A673 (cell line): ENCODE measurements at regions not wholly inside any gene's neighbourhood (a gene's known extent, or its start where the extent isn't known, plus 50 kb on each side); places are given as distances from the start of the nearest gene placed in this dataset.
"Not testable (repeated sequence)": the region's sequence is repeated elsewhere in the genome, so short reads cannot be mapped to it uniquely, and the experiment has no call there.

Experiments used
- BruUV-seq: library from RNA; stranded (reverse); fragments of 400-500 nt; replicated peaks from 2 replicates; lab custom pipeline; 2021; lab: Mats Ljungman, UMichigan
- CTCF ChIA-PET: fragments of 300-600 bp; sonication (Branson Sonifier 250); formaldehyde crosslinking; loops from one replicate; lab custom pipeline; 2022; ENCODE audit warnings: antibody characterized with exemption; lab: Charles Lee
- POLR2A ChIA-PET: fragments of 300-600 bp; sonication (Branson Sonifier 250); formaldehyde crosslinking; loops from one replicate; lab custom pipeline; 2022; ENCODE audit warnings: antibody characterized with exemption; ENCODE audit not compliant: low non-redundant PET; lab: Charles Lee
- DNase-seq: peaks from one replicate; pipeline ENCODE4 v3.0.0-alpha.2; 2015; ENCODE audit warnings: low spot score
- H3K27ac ChIP-seq: fragments of 200-600 bp; sonication (generic); 2 replicates; pipeline ENCODE4 v1.5.1; 2016; ENCODE audit warnings: mixed run types, low read depth, mild to moderate bottlenecking, mixed read lengths, antibody characterized with exemption, low read length; ENCODE audit not compliant: poor library complexity, severe bottlenecking
- H3K27me3 ChIP-seq: fragments of 200-600 bp; sonication (generic); replicated peaks from 2 replicates; pipeline ENCODE4 v1.6.1; 2017; ENCODE audit warnings: mixed run types, low read depth, mild to moderate bottlenecking, mixed read lengths, antibody characterized with exemption, low read length; ENCODE audit not compliant: insufficient read depth, poor library complexity
- H3K36me3 ChIP-seq: fragments of 200-600 bp; sonication (generic); 2 replicates; pipeline ENCODE4 v1.6.1; 2016; ENCODE audit warnings: mixed run types, mild to moderate bottlenecking, mixed read lengths, antibody characterized with exemption, low read length; ENCODE audit not compliant: insufficient read depth, poor library complexity, severe bottlenecking
- H3K4me1 ChIP-seq: fragments of 200-600 bp; sonication (generic); 2 replicates; pipeline ENCODE4 v1.6.1; 2017; ENCODE audit warnings: mixed run types, mild to moderate bottlenecking, mixed read lengths, antibody characterized with exemption, low read length; ENCODE audit not compliant: insufficient read depth, poor library complexity, severe bottlenecking
- H3K4me3 ChIP-seq: fragments of 200-600 bp; sonication (generic); 2 replicates; pipeline ENCODE4 v1.5.1; 2016; ENCODE audit warnings: low read depth, mixed run types, mild to moderate bottlenecking, mixed read lengths, low read length; ENCODE audit not compliant: poor library complexity, severe bottlenecking
- H3K9me3 ChIP-seq: fragments of 200-600 bp; sonication (generic); 2 replicates; pipeline ENCODE4 v1.6.1; 2016; ENCODE audit warnings: mixed run types, low read depth, mild to moderate bottlenecking, mixed read lengths, antibody characterized with exemption, low read length; ENCODE audit not compliant: poor library complexity, severe bottlenecking
- CTCF ChIP-seq: fragments of 300-800, 200-600 bp; sonication (generic); conservative IDR thresholded peaks from 2 replicates; pipeline ENCODE4 v1.5.1; 2017; ENCODE audit warnings: low read depth, mild to moderate bottlenecking, antibody characterized with exemption, low read length, moderate library complexity, mixed read lengths
- EZH2 ChIP-seq: fragments of 200-600 bp; sonication (generic); IDR thresholded peaks from 2 replicates; pipeline ENCODE4 v1.6.1; 2017; ENCODE audit warnings: borderline replicate concordance, low read depth, mild to moderate bottlenecking, mixed read lengths, antibody characterized with exemption, low read length; ENCODE audit not compliant: poor library complexity, severe bottlenecking
- intact Hi-C: fragments of 100-400 bp; cut with micrococcal nuclease; formaldehyde crosslinking; loops from one replicate; pipeline ENCODE4 v1.10.0; 2022; ENCODE audit not compliant: unreplicated experiment

DNA sequence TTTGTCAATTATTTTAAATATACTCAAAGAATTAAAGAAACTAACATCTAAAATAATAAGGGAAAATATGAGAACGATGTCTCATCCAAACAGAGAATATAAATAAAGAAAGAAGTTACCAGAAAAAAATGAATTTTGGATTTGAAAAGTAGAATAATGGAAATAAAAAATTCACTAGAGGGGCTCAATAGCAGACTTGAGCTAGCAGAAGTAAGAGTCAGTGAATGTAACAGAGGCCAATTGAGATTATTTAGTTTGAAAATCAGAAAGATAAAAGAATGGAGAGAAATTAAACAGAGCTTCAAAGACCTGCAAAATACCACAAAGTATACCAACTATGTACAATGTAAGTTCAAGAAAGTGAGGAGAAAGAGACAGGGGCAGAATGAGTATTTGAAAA is 333.6 kb downstream of the GPD2 start:
- CTCF ChIA-PET = no interaction called here

DNA sequence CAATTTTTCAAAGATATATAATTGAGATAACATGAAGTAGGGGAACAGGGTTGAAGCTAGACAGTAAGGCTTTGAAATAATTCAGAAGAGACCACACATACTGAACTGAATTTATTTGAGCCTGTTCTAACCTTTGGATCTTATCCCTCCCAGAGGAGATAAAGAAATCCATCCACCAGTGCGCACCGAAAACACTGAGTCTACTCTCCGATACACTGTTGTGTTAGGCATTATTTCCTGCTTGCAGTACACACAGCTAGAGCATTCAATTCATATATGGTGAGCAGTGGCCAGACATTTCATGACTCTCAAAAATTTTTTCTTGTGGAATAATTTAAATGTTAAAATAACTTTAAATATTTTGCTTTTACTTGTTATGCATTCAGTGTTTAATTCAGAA is 342.7 kb downstream of the GPD2 start:
- no peak for DNase-seq
- CTCF ChIA-PET = no interaction called here
- Histone ChIP-seq H3K27ac (no peak overlapping the region), H3K27me3 (no peaks in the 10 kb centered on the region), H3K4me1 (no peaks in the 10 kb centered on the region), H3K4me3 (no peak overlapping the region), H3K9me3 (no peaks in the 10 kb centered on the region), H3K36me3 (no peaks in the 10 kb centered on the region)
- TF ChIP-seq CTCF (no peak), EZH2 (no peak)
- BruUV-seq = no TSS peak
- POLR2A ChIA-PET = no interaction called here
- intact Hi-C loops = no loop called here

More for the DNA sequence above, 333.6 kb downstream of the GPD2 start:
- no peak for DNase-seq
- POLR2A ChIA-PET = interaction anchor here (0.7 kb wide), 1 partner anchor 27 kb away, joined by 3 read pairs; no protein-coding TSS in a partner anchor
- Histone ChIP-seq H3K4me1 (no peaks in the 10 kb centered on the region), H3K4me3 (no peak overlapping the region), H3K27ac (no peak overlapping the region), H3K9me3 (no peaks in the 10 kb centered on the region), H3K27me3 (no peaks in the 10 kb centered on the region), H3K36me3 (no peaks in the 10 kb centered on the region)
- intact Hi-C loops = no loop called here
- TF ChIP-seq CTCF (no peak), EZH2 (no peak)
- no TSS peak for BruUV-seq

- Histone ChIP-seq H3K4me1 (no peaks in the 10 kb centered on the region), H3K27ac (no peak overlapping the region), H3K9me3 (no peaks in the 10 kb centered on the region), H3K27me3 (no peaks in the 10 kb centered on the region), H3K36me3 (no peaks in the 10 kb centered on the region), H3K4me3 (no peak overlapping the region)
- DNase-seq = no peak
- BruUV-seq = no TSS peak
- POLR2A ChIA-PET = no interaction called here
- TF ChIP-seq EZH2 = no peak
- TF ChIP-seq CTCF = no peak
- CTCF ChIA-PET = no interaction called here
- intact Hi-C loops = no loop called here
Observed at GRCh38 chr2:156779416-156780120, 343.4 kb downstream of the GPD2 start.

DNA sequence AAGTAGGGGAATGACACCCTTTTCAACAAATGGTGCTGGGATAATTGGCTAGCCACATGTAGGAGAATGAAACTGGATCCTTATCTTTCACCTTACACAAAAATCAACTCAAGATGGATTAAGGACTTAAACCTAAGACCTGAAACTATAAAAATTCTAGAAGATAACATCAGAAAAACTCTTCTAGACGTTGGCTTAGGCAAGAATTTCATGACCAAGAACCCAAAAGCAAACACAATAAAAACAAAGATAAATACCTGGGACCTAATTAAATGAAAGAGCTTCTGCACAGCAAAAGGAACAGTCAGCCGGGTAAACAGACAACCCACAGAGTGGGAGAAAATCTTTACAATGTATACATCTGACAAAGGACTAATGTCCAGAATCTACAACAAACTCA is 345.5 kb downstream of the GPD2 start:
- POLR2A ChIA-PET, BruUV-seq, H3K27ac ChIP-seq, H3K9me3 ChIP-seq, H3K36me3 ChIP-seq, H3K27me3 ChIP-seq, intact Hi-C loops, CTCF ChIA-PET, H3K4me1 ChIP-seq, DNase-seq, H3K4me3 ChIP-seq: not testable (repeated sequence)
